ENCODE measurements at regions not wholly inside any gene's neighbourhood (a gene's known extent, or its start where the extent isn't known, plus 50 kb on each side); places are given as distances from the start of the nearest gene placed in this dataset.

DNA sequence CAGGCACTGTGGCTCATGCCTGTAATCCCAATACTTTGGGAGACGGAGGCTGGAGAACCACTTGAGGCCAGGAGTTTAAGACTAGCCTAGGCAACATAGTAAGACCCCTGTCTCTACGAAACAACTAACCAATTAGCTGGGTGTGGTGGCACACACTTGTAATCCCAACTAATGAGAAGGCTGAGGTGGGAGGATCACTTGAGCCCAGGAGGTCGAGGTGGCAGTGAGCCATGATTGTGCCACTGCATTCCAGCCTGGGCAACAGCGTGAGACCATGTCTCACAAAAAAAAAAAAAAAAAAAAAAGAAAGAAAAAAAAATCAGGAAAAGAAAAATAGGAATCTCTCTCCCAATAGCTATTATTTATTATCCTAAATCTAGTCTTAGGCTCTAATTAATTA lies 56.8 kb upstream of the UBAC2 start:
- ATAC-seq (ENCODE audit: low read depth) = no peak
- no peaks in the 10 kb centered on the region for H3K9me3 ChIP-seq (ENCODE audit: severe bottlenecking)
- no peak overlapping the region for H3K27ac ChIP-seq (ENCODE audit: poor library complexity, severe bottlenecking)
- DNase-seq (ENCODE audit: low spot score) = no peak
- H3K4me1 ChIP-seq (ENCODE audit: insufficient read depth, poor library complexity, severe bottlenecking) = no peaks in the 10 kb centered on the region
- no peaks in the 10 kb centered on the region for H3K36me3 ChIP-seq (ENCODE audit: low read depth)
- H3K4me3 ChIP-seq (ENCODE audit: severe bottlenecking) = no peak overlapping the region
- no peaks in the 10 kb centered on the region for H3K27me3 ChIP-seq (ENCODE audit: insufficient read depth, poor library complexity, severe bottlenecking)
- TF ChIP-seq, protein P1, sequence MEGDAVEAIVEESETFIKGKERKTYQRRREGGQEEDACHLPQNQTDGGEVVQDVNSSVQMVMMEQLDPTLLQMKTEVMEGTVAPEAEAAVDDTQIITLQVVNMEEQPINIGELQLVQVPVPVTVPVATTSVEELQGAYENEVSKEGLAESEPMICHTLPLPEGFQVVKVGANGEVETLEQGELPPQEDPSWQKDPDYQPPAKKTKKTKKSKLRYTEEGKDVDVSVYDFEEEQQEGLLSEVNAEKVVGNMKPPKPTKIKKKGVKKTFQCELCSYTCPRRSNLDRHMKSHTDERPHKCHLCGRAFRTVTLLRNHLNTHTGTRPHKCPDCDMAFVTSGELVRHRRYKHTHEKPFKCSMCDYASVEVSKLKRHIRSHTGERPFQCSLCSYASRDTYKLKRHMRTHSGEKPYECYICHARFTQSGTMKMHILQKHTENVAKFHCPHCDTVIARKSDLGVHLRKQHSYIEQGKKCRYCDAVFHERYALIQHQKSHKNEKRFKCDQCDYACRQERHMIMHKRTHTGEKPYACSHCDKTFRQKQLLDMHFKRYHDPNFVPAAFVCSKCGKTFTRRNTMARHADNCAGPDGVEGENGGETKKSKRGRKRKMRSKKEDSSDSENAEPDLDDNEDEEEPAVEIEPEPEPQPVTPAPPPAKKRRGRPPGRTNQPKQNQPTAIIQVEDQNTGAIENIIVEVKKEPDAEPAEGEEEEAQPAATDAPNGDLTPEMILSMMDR (IDR thresholded peaks at IDR 0.05; ENCODE audit: poor library complexity, severe bottlenecking) = no peak

DNA sequence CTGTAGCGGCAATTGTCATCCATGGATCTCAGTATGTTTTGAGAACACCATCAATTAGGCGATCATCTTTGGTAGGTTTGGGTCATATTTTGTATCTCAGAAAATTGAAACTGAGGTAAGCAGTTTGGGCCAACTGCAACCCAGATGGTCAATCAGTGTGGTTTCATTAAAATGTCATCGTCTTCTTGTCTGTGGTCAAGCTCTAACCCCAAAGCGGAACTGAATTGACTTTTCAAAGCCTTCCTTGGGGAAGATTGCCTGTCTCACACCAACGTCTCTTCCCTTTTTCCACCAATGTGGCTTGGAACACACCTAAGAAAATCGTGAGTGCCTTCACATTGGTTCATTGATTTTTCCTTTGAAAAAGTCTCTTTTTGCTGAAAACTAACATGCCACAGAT lies 56.3 kb upstream of the UBAC2 start:
- DNase-seq (ENCODE audit: low spot score) = no peak

DNA sequence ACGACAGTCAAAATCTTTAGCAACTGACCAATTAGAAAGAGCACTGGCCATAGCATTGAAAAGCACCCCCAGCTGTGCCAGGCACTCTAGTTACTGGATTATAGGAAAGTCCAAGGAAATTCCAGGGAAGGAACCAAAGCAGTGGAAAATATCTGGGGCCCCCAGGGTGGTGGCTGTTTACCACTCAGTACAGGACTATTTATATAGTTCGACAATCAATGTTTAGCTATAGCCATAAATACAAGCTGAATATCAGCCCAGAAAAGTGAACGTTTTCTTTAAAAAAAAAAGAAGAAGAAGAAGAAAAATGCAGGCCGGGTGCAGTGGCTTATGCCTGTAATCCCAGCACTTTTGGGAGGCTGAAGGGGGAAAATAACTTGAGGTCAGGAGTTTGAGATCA lies 55.2 kb upstream of the UBAC2 start:
- no peaks in the 10 kb centered on the region for H3K36me3 ChIP-seq (ENCODE audit: low read depth)
- H3K9me3 ChIP-seq (ENCODE audit: severe bottlenecking) = no peaks in the 10 kb centered on the region
- ATAC-seq (ENCODE audit: low read depth) (no peak), DNase-seq (ENCODE audit: low spot score) (no peak)
- no peaks in the 10 kb centered on the region for H3K27me3 ChIP-seq (ENCODE audit: insufficient read depth, poor library complexity, severe bottlenecking)
- H3K27ac ChIP-seq (ENCODE audit: poor library complexity, severe bottlenecking) = no peak overlapping the region
- no peak overlapping the region for H3K4me3 ChIP-seq (ENCODE audit: severe bottlenecking)
- H3K4me1 ChIP-seq (ENCODE audit: insufficient read depth, poor library complexity, severe bottlenecking) = peaks cover 8% of the 10 kb centered on the region
- TF ChIP-seq, protein P1 (IDR thresholded peaks at IDR 0.05; ENCODE audit: poor library complexity, severe bottlenecking) = no peak

More for the DNA sequence above, 56.3 kb upstream of the UBAC2 start:
- no peak overlapping the region for H3K4me3 ChIP-seq (ENCODE audit: severe bottlenecking)
- H3K9me3 ChIP-seq (ENCODE audit: severe bottlenecking) = no peaks in the 10 kb centered on the region
- H3K27ac ChIP-seq (ENCODE audit: poor library complexity, severe bottlenecking) = no peak overlapping the region
- no peaks in the 10 kb centered on the region for H3K27me3 ChIP-seq (ENCODE audit: insufficient read depth, poor library complexity, severe bottlenecking)
- TF ChIP-seq, protein P1 (IDR thresholded peaks at IDR 0.05; ENCODE audit: poor library complexity, severe bottlenecking) = no peak
- no peaks in the 10 kb centered on the region for H3K36me3 ChIP-seq (ENCODE audit: low read depth)
- no peaks in the 10 kb centered on the region for H3K4me1 ChIP-seq (ENCODE audit: insufficient read depth, poor library complexity, severe bottlenecking)
- ATAC-seq (ENCODE audit: low read depth) = no peak

GRCh38 chr13:99150575-99151361 lies 49.9 kb upstream of the UBAC2 start:
- no peaks in the 10 kb centered on the region for H3K27me3 ChIP-seq (ENCODE audit: insufficient read depth, poor library complexity, severe bottlenecking)
- H3K9me3 ChIP-seq (ENCODE audit: severe bottlenecking) = no peaks in the 10 kb centered on the region
- no peaks in the 10 kb centered on the region for H3K36me3 ChIP-seq (ENCODE audit: low read depth)
- no peak overlapping the region for H3K4me3 ChIP-seq (ENCODE audit: severe bottlenecking)
- TF ChIP-seq, protein P1 (IDR thresholded peaks at IDR 0.05; ENCODE audit: poor library complexity, severe bottlenecking) = no peak
- H3K27ac ChIP-seq (ENCODE audit: poor library complexity, severe bottlenecking) = peak overlapping the region; percentile 89
- ATAC-seq (ENCODE audit: low read depth) = peak; percentile 81
- DNase-seq (ENCODE audit: low spot score) = peak; percentile 95
- peaks cover 34% of the 10 kb centered on the region for H3K4me1 ChIP-seq (ENCODE audit: insufficient read depth, poor library complexity, severe bottlenecking)
